Endodermal cell (in vitro differentiated cells): ENCODE measurements at regions not wholly inside any gene's neighbourhood (a gene's known extent, or its start where the extent isn't known, plus 50 kb on each side); places are given as distances from the start of the nearest gene placed in this dataset.

ENCODE experiments used
- DNase-seq: peaks from one replicate; pipeline ENCODE4 v3.0.0-alpha.2; 2017
- H3K27ac ChIP-seq: 2 replicates; pipeline ENCODE4 v1.5.1; 2013; ENCODE audit warnings: mild to moderate bottlenecking, low read depth, low read length, moderate library complexity
- H3K27me3 ChIP-seq: 2 replicates; pipeline ENCODE4 v1.6.1; 2013; ENCODE audit warnings: mild to moderate bottlenecking, low read length, moderate library complexity; ENCODE audit not compliant: insufficient read depth, control insufficient read depth, poor library complexity, severe bottlenecking
- H3K36me3 ChIP-seq: 2 replicates; pipeline ENCODE4 v1.7.0; 2013; ENCODE audit warnings: mild to moderate bottlenecking, low read length, moderate library complexity; ENCODE audit not compliant: control insufficient read depth, insufficient read depth
- H3K4me1 ChIP-seq: one replicate; pipeline ENCODE4 v1.7.0; 2013; ENCODE audit warnings: low read length; ENCODE audit not compliant: control insufficient read depth, insufficient read depth
- H3K4me3 ChIP-seq: 2 replicates; pipeline ENCODE4 v1.5.1; 2013; ENCODE audit warnings: mild to moderate bottlenecking, low read length, moderate library complexity
- H3K9ac ChIP-seq: 2 replicates; pipeline ENCODE4 v1.6.1; 2013; ENCODE audit warnings: mild to moderate bottlenecking, low read length, moderate library complexity; ENCODE audit not compliant: poor library complexity, severe bottlenecking; ENCODE audit errors: extremely low read depth
- H3K9me3 ChIP-seq: 2 replicates; pipeline ENCODE4 v1.6.1; 2013; ENCODE audit warnings: mild to moderate bottlenecking, low read length, moderate library complexity; ENCODE audit not compliant: control insufficient read depth
- H3K27ac Mint-ChIP-seq: 2 replicates; pipeline ENCODE4 v1.8.0; 2020; ENCODE audit warnings: mixed read lengths
- H3K27me3 Mint-ChIP-seq: 2 replicates; pipeline ENCODE4 v1.8.0; 2021; ENCODE audit warnings: mild to moderate bottlenecking, mixed read lengths; ENCODE audit not compliant: insufficient read depth
- H3K36me3 Mint-ChIP-seq: 2 replicates; pipeline ENCODE4 v1.8.0; 2020; ENCODE audit warnings: low read depth, mixed read lengths
- H3K4me1 Mint-ChIP-seq: 2 replicates; pipeline ENCODE4 v1.8.0; 2020; ENCODE audit warnings: mixed read lengths
- H3K4me3 Mint-ChIP-seq: 2 replicates; pipeline ENCODE4 v1.8.0; 2020; ENCODE audit warnings: mild to moderate bottlenecking, moderate library complexity, mixed read lengths
- H3K9me3 Mint-ChIP-seq: 2 replicates; pipeline ENCODE4 v1.8.0; 2020; ENCODE audit warnings: mild to moderate bottlenecking, mixed read lengths
- WGBS, 2 experiments: methylation state at CpG; one replicate each; pipeline versions ENCODE4 v1.1.5 to v1.1.7; 2013; ENCODE audit warnings: missing lambda C conversion rate in 2 of 2, mixed read lengths in 1 of 2; ENCODE audit not compliant: insufficient coverage in 1 of 2, insufficient read length in 1 of 2; 5-methylcytosine and 5-hydroxymethylcytosine counted together
- TF ChIP-seq, protein P1 (sequence below): fragments of 200-600 bp; sonication (generic); conservative IDR thresholded peaks from 2 replicates; pipeline ENCODE4 v1.5.0; 2021; ENCODE audit warnings: antibody characterized with exemption, mild to moderate bottlenecking

DNA sequence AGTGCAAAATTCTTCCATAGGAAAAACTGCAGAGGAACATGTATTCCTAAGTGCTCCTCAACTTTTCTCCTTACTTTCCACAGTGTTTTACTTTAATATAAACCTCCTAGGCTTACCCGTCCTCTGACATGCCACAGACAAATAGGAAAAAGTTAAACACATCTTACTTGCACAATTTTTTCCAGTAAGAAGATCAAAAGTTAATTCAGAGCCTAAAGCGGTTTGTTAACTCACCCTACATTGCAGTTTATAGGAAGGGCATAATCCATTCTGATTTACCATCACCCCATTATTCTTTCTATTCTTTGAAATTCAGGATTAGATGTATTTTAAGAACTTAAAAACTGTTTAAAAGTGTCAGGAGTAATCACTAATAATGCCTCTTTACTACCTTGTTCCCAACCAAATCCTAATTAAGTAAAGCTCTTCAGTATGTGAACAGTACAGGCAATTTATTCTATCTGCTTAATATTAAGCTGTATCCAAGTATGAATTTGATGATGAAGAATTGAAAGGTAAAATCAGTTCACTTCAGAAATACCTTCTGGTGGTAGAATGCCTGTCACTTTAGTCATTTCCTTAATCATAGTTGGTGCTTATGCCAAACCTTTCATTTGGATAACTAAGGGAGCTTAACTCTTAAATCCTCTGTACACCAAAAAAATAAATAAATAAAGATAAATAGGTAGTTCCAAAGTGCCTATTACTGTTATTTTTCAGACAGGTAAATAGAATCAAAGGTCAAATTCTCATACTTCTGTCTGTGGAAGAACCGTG, 292.0 kb downstream of the ALDH8A1 start:
- Histone ChIP-seq H3K4me3 (no peak overlapping the region), H3K9ac (no peak overlapping the region), H3K27me3 (no peaks in the 10 kb centered on the region), H3K36me3 (no peaks in the 10 kb centered on the region), H3K9me3 (no peaks in the 10 kb centered on the region), H3K4me1 (no peaks in the 10 kb centered on the region), H3K27ac (no peak overlapping the region)
- H3K4me3 Mint-ChIP-seq: no peak overlapping the region
- TF ChIP-seq, protein P1, sequence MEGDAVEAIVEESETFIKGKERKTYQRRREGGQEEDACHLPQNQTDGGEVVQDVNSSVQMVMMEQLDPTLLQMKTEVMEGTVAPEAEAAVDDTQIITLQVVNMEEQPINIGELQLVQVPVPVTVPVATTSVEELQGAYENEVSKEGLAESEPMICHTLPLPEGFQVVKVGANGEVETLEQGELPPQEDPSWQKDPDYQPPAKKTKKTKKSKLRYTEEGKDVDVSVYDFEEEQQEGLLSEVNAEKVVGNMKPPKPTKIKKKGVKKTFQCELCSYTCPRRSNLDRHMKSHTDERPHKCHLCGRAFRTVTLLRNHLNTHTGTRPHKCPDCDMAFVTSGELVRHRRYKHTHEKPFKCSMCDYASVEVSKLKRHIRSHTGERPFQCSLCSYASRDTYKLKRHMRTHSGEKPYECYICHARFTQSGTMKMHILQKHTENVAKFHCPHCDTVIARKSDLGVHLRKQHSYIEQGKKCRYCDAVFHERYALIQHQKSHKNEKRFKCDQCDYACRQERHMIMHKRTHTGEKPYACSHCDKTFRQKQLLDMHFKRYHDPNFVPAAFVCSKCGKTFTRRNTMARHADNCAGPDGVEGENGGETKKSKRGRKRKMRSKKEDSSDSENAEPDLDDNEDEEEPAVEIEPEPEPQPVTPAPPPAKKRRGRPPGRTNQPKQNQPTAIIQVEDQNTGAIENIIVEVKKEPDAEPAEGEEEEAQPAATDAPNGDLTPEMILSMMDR: no peak
- no peaks in the 10 kb centered on the region for H3K27me3 Mint-ChIP-seq
- WGBS, 2 experiments: 77 to 100% methylated on average over 1 to 3 of the region's 3 CpGs
- H3K36me3 Mint-ChIP-seq: no peaks in the 10 kb centered on the region
- H3K9me3 Mint-ChIP-seq: no peaks in the 10 kb centered on the region
- peaks cover 11% of the 10 kb centered on the region for H3K4me1 Mint-ChIP-seq
- DNase-seq: no peak
- no peak overlapping the region for H3K27ac Mint-ChIP-seq

GRCh38 chr6:134657343-134657742, 292.6 kb downstream of the ALDH8A1 start:
- Mint-ChIP-seq H3K27me3 (no peaks in the 10 kb centered on the region), H3K4me3 (no peak overlapping the region), H3K4me1 (peaks cover 11% of the 10 kb centered on the region), H3K9me3 (no peaks in the 10 kb centered on the region), H3K36me3 (no peaks in the 10 kb centered on the region), H3K27ac (no peak overlapping the region)
- no peaks in the 10 kb centered on the region for H3K4me1 ChIP-seq
- no peak overlapping the region for H3K27ac ChIP-seq
- TF ChIP-seq, protein P1: no peak
- H3K4me3 ChIP-seq: no peak overlapping the region
- H3K9ac ChIP-seq: no peak overlapping the region
- no peaks in the 10 kb centered on the region for H3K9me3 ChIP-seq
- no peaks in the 10 kb centered on the region for H3K27me3 ChIP-seq
- DNase-seq: no peak
- WGBS, 2 experiments: 92 to 100% methylated on average over 1 to 3 of the region's 3 CpGs
- H3K36me3 ChIP-seq: no peaks in the 10 kb centered on the region

DNA sequence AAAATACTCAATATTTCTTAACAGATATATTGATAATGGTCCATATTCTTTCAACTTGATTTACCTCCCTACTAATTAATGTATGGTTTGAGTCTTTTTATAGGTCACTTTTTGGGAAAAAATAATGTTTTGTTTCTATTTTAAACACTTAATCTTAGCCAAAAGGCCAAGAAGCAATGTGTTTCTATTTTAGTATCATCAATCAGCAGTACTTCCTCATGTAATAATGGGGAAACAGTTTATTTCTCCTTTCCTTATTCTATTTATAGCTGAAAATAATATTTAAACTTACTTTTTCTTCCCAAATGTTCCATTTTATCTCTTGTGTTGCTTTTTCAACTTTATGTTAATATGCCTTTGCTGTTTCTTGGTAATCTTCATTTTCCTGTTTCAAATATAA, 295.1 kb downstream of the ALDH8A1 start:
- Histone ChIP-seq H3K4me3 (no peak overlapping the region), H3K27ac (no peak overlapping the region), H3K9me3 (no peaks in the 10 kb centered on the region), H3K27me3 (no peaks in the 10 kb centered on the region), H3K36me3 (no peaks in the 10 kb centered on the region), H3K4me1 (no peaks in the 10 kb centered on the region), H3K9ac (no peak overlapping the region)
- TF ChIP-seq, protein P1: no peak
- Mint-ChIP-seq H3K27ac (no peak overlapping the region), H3K27me3 (peaks cover 3% of the 10 kb centered on the region), H3K4me3 (no peak overlapping the region), H3K36me3 (no peaks in the 10 kb centered on the region), H3K4me1 (peaks cover 11% of the 10 kb centered on the region), H3K9me3 (no peaks in the 10 kb centered on the region)
- no peak for DNase-seq
